CD1c-positive myeloid dendritic cell (primary cell): ENCODE measurements at regions not wholly inside any gene's neighbourhood (a gene's known extent, or its start where the extent isn't known, plus 50 kb on each side); places are given as distances from the start of the nearest gene placed in this dataset.

Experiments used
- DNase-seq: peaks from one replicate; pipeline ENCODE4 v3.0.0-alpha.2; 2016; ENCODE audit errors: extremely low spot score

- DNase-seq, result no peak
Observed at GRCh38 chr14:51396222-51396815, 156.3 kb downstream of the TMX1 start.

GRCh38 chr14:51398898-51399297 lies 158.9 kb downstream of the TMX1 start:
- no peak for DNase-seq

- no peak for DNase-seq
Observed at GRCh38 chr14:51400139-51400538, 160.1 kb downstream of the TMX1 start.

GRCh38 chr14:51401272-51401671 lies 161.2 kb downstream of the TMX1 start:
- DNase-seq, result no peak

- no peak for DNase-seq
Observed at GRCh38 chr14:51401756-51402155, 161.7 kb downstream of the TMX1 start.

GRCh38 chr14:51410897-51411296 lies 170.8 kb downstream of the TMX1 start:
- no peak for DNase-seq

- no peak for DNase-seq
Observed at GRCh38 chr14:51419685-51420084, 179.6 kb downstream of the TMX1 start.

- no peak for DNase-seq
Observed at GRCh38 chr14:51422704-51423103, 182.7 kb downstream of the TMX1 start.

- no peak for DNase-seq
Observed at GRCh38 chr14:51424041-51424440, 184.0 kb downstream of the TMX1 start.

- DNase-seq, result no peak
Observed at GRCh38 chr14:51424561-51425251, 184.7 kb downstream of the TMX1 start.

GRCh38 chr14:51428981-51429380 lies 188.9 kb downstream of the TMX1 start:
- no peak for DNase-seq

GRCh38 chr14:51430079-51430478 lies 190.0 kb downstream of the TMX1 start:
- no peak for DNase-seq

- no peak for DNase-seq
Observed at GRCh38 chr14:51430633-51431032, 190.6 kb downstream of the TMX1 start.

- no peak for DNase-seq
Observed at GRCh38 chr14:51431033-51431709, 191.1 kb downstream of the TMX1 start.

GRCh38 chr14:51431741-51432140 lies 191.7 kb downstream of the TMX1 start:
- no peak for DNase-seq

GRCh38 chr14:51432302-51432948 lies 192.4 kb downstream of the TMX1 start:
- DNase-seq, result no peak

- no peak for DNase-seq
Observed at GRCh38 chr14:51436630-51437029, 196.6 kb downstream of the TMX1 start.

- no peak for DNase-seq
Observed at GRCh38 chr14:51439896-51440295, 199.8 kb downstream of the TMX1 start.

- no peak for DNase-seq
Observed at GRCh38 chr14:51441001-51441400, 201.0 kb downstream of the TMX1 start.

- no peak for DNase-seq
Observed at GRCh38 chr14:51442513-51443175, 202.6 kb downstream of the TMX1 start.

GRCh38 chr14:51443195-51444018 lies 203.4 kb downstream of the TMX1 start:
- no peak for DNase-seq
